DOHH2 (cell line): ENCODE measurements at regions not wholly inside any gene's neighbourhood (a gene's known extent, or its start where the extent isn't known, plus 50 kb on each side); places are given as distances from the start of the nearest gene placed in this dataset.

Source experiments
- H3F3A ChIP-seq: fragments of 200-600 bp; sonication (generic), shearing (Covaris generic); 2 replicates; pipeline ENCODE4 v1.6.0; 2016; ENCODE audit warnings: antibody characterized with exemption, mild to moderate bottlenecking; ENCODE audit not compliant: control insufficient read depth, insufficient read depth
- H3K27ac ChIP-seq: fragments of 200-600 bp; sonication (generic); 2 replicates; pipeline ENCODE4 v1.5.1; 2014; ENCODE audit warnings: low read depth, mild to moderate bottlenecking, low read length, moderate library complexity
- H3K27me3 ChIP-seq: fragments of 200-600 bp; sonication (generic); 2 replicates; pipeline ENCODE4 v1.6.1; 2014; ENCODE audit warnings: mild to moderate bottlenecking, low read length, mixed read lengths; ENCODE audit not compliant: control insufficient read depth
- H3K36me3 ChIP-seq: fragments of 200-600 bp; sonication (generic); 2 replicates; pipeline ENCODE4 v1.6.1; 2014; ENCODE audit warnings: mild to moderate bottlenecking, low read length, moderate library complexity, mixed read lengths; ENCODE audit not compliant: control insufficient read depth
- H3K4me1 ChIP-seq: fragments of 200-600 bp; sonication (generic); 2 replicates; pipeline ENCODE4 v1.6.1; 2014; ENCODE audit warnings: mild to moderate bottlenecking, low read length, mixed read lengths; ENCODE audit not compliant: control insufficient read depth
- H3K4me2 ChIP-seq: fragments of 200-600 bp; sonication (generic); 2 replicates; pipeline ENCODE4 v1.6.0; 2014; ENCODE audit warnings: mild to moderate bottlenecking, low read length, moderate library complexity
- H3K4me3 ChIP-seq: fragments of 200-600 bp; sonication (generic); 2 replicates; pipeline ENCODE4 v1.5.1; 2014; ENCODE audit warnings: mild to moderate bottlenecking, low read length, mixed read lengths
- H3K79me2 ChIP-seq: fragments of 200-600 bp; sonication (generic); 2 replicates; pipeline ENCODE4 v1.6.1; 2014; ENCODE audit warnings: mild to moderate bottlenecking, low read length, mixed read lengths; ENCODE audit not compliant: control insufficient read depth
- H3K9me2 ChIP-seq: fragments of 200-600 bp; sonication (generic); replicated peaks from 2 replicates; pipeline ENCODE4 v1.6.1; 2014; ENCODE audit warnings: mild to moderate bottlenecking, low read length, mixed read lengths; ENCODE audit not compliant: control insufficient read depth
- H3K9me3 ChIP-seq: fragments of 200-600 bp; sonication (generic); 2 replicates; pipeline ENCODE4 v1.6.1; 2014; ENCODE audit warnings: antibody characterized with exemption, low read length, mixed read lengths; ENCODE audit not compliant: control insufficient read depth, insufficient read depth
- H4K20me1 ChIP-seq: fragments of 200-600 bp; sonication (generic); 2 replicates; pipeline ENCODE4 v1.6.0; 2014; ENCODE audit warnings: low read depth, mild to moderate bottlenecking, antibody characterized with exemption, low read length, moderate library complexity; ENCODE audit not compliant: control insufficient read depth, insufficient read depth
- CTCF ChIP-seq: fragments of 200-600 bp; sonication (generic); IDR thresholded peaks from one replicate; pipeline ENCODE4 v1.5.1; 2014; ENCODE audit warnings: antibody characterized with exemption, mild to moderate bottlenecking, low read depth, low read length; ENCODE audit not compliant: poor library complexity, severe bottlenecking
- EZH2phosphoT487 ChIP-seq: fragments of 200-600 bp; sonication (generic); IDR thresholded peaks from 2 replicates; pipeline ENCODE4 v1.6.1; 2017; ENCODE audit warnings: borderline replicate concordance, mild to moderate bottlenecking, antibody characterized with exemption, low read length, moderate library complexity, mixed read lengths

GRCh38 chr16:86965840-86966550 lies 351.2 kb downstream of the C16orf95 start:
- TF ChIP-seq CTCF (no peak), EZH2phosphoT487 (no peak)
- Histone ChIP-seq H3K27ac (no peak overlapping the region), H3F3A (no peaks in the 10 kb centered on the region), H3K27me3 (no peaks in the 10 kb centered on the region), H3K4me1 (no peaks in the 10 kb centered on the region), H3K36me3 (no peaks in the 10 kb centered on the region), H3K4me3 (no peak overlapping the region), H3K4me2 (no peak overlapping the region), H3K9me3 (no peaks in the 10 kb centered on the region), H3K9me2 (no peaks in the 10 kb centered on the region), H3K79me2 (no peaks in the 10 kb centered on the region), H4K20me1 (no peaks in the 10 kb centered on the region)

- H3K4me2 ChIP-seq, result no peak overlapping the region
- no peak for TF ChIP-seq CTCF
- TF ChIP-seq EZH2phosphoT487, result no peak
Observed at GRCh38 chr16:86966777-86967176, 350.4 kb downstream of the C16orf95 start.

GRCh38 chr16:86968866-86969265 lies 348.3 kb downstream of the C16orf95 start:
- no peak overlapping the region for H3K27ac ChIP-seq
- H3F3A ChIP-seq, result no peaks in the 10 kb centered on the region
- TF ChIP-seq CTCF (no peak), EZH2phosphoT487 (no peak)
- H3K79me2 ChIP-seq, result no peaks in the 10 kb centered on the region
- no peaks in the 10 kb centered on the region for H3K4me1 ChIP-seq
- no peak overlapping the region for H3K4me2 ChIP-seq
- H3K9me2 ChIP-seq, result no peaks in the 10 kb centered on the region
- no peaks in the 10 kb centered on the region for H3K36me3 ChIP-seq
- no peaks in the 10 kb centered on the region for H3K27me3 ChIP-seq
- no peak overlapping the region for H3K4me3 ChIP-seq
- H3K9me3 ChIP-seq, result no peaks in the 10 kb centered on the region
- H4K20me1 ChIP-seq, result no peaks in the 10 kb centered on the region

More at GRCh38 chr16:86966777-86967176, 350.4 kb downstream of the C16orf95 start:
- H3K79me2 ChIP-seq, result no peaks in the 10 kb centered on the region
- H3F3A ChIP-seq, result no peaks in the 10 kb centered on the region
- H3K4me3 ChIP-seq, result no peak overlapping the region
- H3K36me3 ChIP-seq, result no peaks in the 10 kb centered on the region
- H3K27ac ChIP-seq, result no peak overlapping the region
- no peaks in the 10 kb centered on the region for H4K20me1 ChIP-seq
- H3K9me2 ChIP-seq, result no peaks in the 10 kb centered on the region
- no peaks in the 10 kb centered on the region for H3K27me3 ChIP-seq
- no peaks in the 10 kb centered on the region for H3K4me1 ChIP-seq
- no peaks in the 10 kb centered on the region for H3K9me3 ChIP-seq
